Epithelial cell of esophagus (primary cell): ENCODE measurements at regions not wholly inside any gene's neighbourhood (a gene's known extent, or its start where the extent isn't known, plus 50 kb on each side); places are given as distances from the start of the nearest gene placed in this dataset.

Source experiments
- DNase-seq: peaks from one replicate; pipeline ENCODE4 v3.0.0; 2010; ENCODE audit warnings: low read depth
- H3K4me3 ChIP-seq: 2 replicates; pipeline ENCODE4 v1.5.1; 2011; ENCODE audit warnings: mild to moderate bottlenecking, low read length, control low read depth
- CTCF ChIP-seq: IDR thresholded peaks from 2 replicates; pipeline ENCODE4 v1.5.1; 2011; ENCODE audit warnings: low read depth, mild to moderate bottlenecking, low read length, control low read depth, inconsistent platforms; ENCODE audit not compliant: insufficient read depth; ENCODE audit errors: missing control alignments

DNA sequence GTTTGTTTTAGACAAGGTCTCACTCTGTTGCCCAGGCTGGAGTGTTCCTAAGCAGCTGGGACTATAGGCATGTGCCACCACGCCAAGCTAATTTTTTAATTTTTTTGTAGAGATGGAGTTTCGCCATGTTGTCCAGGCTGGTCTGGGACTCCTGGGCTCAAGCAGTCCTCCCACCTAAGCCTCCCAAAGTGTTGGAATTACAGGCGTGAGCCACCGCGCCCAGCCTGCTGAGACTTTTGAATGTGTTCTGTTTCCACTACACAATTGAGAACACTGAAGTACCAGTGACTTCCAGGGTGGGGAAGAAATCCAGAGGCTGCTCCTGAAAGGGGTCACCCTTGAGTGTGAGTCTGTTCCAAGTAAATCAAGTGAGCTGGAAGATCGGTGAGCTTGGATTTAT lies 81.3 kb upstream of the ARMC2 start:
- no peak for DNase-seq
- TF ChIP-seq CTCF = no peak
- no peak overlapping the region for H3K4me3 ChIP-seq

DNA sequence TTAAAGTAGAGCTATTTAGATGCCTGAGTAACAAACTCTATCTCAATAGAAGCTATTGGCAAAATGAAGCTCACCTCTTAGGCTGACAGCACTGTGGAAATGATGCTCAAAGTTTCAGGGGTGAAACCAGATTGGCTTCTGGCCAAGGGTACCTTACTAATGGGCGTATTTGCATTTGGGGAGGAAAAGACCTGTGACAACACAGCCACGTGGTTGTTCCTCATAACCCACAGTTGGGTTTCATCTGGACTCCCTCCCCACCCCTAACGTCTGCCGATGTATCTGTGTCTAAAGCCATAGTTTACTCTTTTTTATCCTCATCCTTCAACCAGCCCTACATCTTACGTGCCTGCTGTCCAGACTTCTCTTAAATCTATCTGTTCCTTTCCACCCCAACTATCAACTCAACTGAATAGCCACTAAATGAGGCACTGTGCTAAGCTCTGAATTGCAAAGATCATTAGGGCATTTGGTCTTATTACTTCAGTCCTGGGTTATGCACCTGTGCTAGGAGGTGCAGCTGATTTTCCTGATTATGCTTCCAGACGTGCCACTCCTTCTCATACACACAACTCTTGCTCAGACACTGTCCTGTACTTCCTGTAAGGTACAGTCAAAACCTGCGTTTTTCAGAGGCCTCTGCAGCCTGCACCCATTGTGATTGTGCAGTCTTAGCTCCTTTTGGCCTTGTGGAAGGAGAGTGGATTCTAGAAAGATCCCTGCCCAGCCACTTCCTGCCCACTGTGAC lies 80.6 kb upstream of the ARMC2 start:
- no peak for TF ChIP-seq CTCF
- no peak overlapping the region for H3K4me3 ChIP-seq
- DNase-seq = no peak

GRCh38 chr6:108768166-108768555 lies 80.1 kb upstream of the ARMC2 start:
- no peak for TF ChIP-seq CTCF
- H3K4me3 ChIP-seq = no peak overlapping the region
- DNase-seq = no peak

DNA sequence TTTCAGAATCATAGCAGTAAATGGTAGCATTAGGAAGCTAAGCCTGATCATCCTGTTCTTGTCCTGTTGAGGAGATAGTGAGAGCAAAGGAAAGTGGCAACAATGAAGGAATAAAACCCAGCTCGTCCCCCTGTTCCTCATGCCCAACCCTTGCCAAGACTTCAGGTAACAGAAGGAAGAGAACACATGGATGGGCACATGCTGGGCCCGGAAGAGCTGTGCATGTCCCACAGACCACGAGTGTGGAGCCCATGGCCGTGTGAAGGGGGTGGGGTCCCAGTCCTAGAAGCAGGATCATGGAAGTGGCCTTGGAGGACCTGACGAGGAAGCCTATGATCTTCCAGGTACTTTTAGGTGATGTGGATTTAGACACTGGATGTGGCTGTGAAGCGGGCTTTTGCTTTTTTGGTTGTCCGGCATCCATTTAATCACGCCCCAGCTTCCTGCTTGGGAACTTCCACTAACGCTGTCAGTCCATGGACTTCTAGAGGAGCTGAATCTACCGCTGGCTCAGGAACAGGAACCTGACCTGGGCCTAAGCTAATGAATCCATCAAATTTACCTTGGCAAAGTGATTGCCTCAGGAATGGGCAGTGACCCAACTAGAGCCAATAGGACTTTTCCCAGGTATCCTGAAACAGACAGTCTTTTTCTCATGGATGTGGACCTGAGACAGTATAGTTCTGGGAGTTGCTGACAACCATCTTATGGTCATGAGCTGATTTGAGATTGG lies 79.3 kb upstream of the ARMC2 start:
- no peak for DNase-seq
- no peak for TF ChIP-seq CTCF

GRCh38 chr6:108771421-108771820 lies 76.8 kb upstream of the ARMC2 start:
- DNase-seq = no peak
- no peak overlapping the region for H3K4me3 ChIP-seq
- no peak for TF ChIP-seq CTCF

More for the DNA sequence above, 79.3 kb upstream of the ARMC2 start:
- no peak overlapping the region for H3K4me3 ChIP-seq

GRCh38 chr6:108774555-108774954 lies 73.7 kb upstream of the ARMC2 start:
- no peak for TF ChIP-seq CTCF
- no peak overlapping the region for H3K4me3 ChIP-seq
- no peak for DNase-seq
